MM.1S (cell line): ENCODE measurements at regions not wholly inside any gene's neighbourhood (a gene's known extent, or its start where the extent isn't known, plus 50 kb on each side); places are given as distances from the start of the nearest gene placed in this dataset.

Source experiments
- DNase-seq: peaks from one replicate; pipeline ENCODE4 v3.0.0-alpha.2; 2015
- H2AFZ ChIP-seq: fragments of 300-600 bp; sonication (generic); 2 replicates; pipeline ENCODE4 v1.6.0; 2016; ENCODE audit warnings: antibody characterized with exemption, low read length
- H3F3A ChIP-seq: fragments of 300-600 bp; sonication (generic); 2 replicates; pipeline ENCODE4 v1.6.1; 2016; ENCODE audit warnings: mild to moderate bottlenecking, antibody characterized with exemption, low read length, moderate library complexity, mixed read lengths; ENCODE audit not compliant: insufficient read depth
- H3K27ac ChIP-seq: fragments of 300-600 bp; sonication (generic); 2 replicates; pipeline ENCODE4 v1.5.1; 2016; ENCODE audit warnings: mild to moderate bottlenecking, low read length
- H3K27me3 ChIP-seq: fragments of 300-600 bp; sonication (generic); replicated peaks from 2 replicates; pipeline ENCODE4 v1.6.0; 2016; ENCODE audit warnings: low read length; ENCODE audit not compliant: insufficient read depth
- H3K36me3 ChIP-seq: fragments of 300-600 bp; sonication (generic); replicated peaks from 2 replicates; pipeline ENCODE4 v1.6.1; 2016; ENCODE audit warnings: mild to moderate bottlenecking, low read length, mixed read lengths; ENCODE audit not compliant: insufficient read depth
- H3K4me1 ChIP-seq: fragments of 300-600 bp; sonication (generic); 2 replicates; pipeline ENCODE4 v1.6.1; 2016; ENCODE audit warnings: low read length, mixed read lengths
- H3K4me2 ChIP-seq: fragments of 300-600 bp; sonication (generic); 2 replicates; pipeline ENCODE4 v1.6.0; 2016; ENCODE audit warnings: low read depth, low read length
- H3K4me3 ChIP-seq: fragments of 300-600 bp; sonication (generic); 2 replicates; pipeline ENCODE4 v1.5.1; 2016; ENCODE audit warnings: low read length, mixed read lengths
- H3K79me2 ChIP-seq: fragments of 300-600 bp; sonication (generic); 2 replicates; pipeline ENCODE4 v1.6.1; 2016; ENCODE audit warnings: mixed run types, low read length, mixed read lengths
- H3K9ac ChIP-seq: fragments of 300-600 bp; sonication (generic); 2 replicates; pipeline ENCODE4 v1.6.1; 2016; ENCODE audit warnings: low read length, mixed read lengths
- H3K9me2 ChIP-seq: fragments of 300-600 bp; sonication (generic); replicated peaks from 2 replicates; pipeline ENCODE4 v1.6.1; 2016; ENCODE audit warnings: mild to moderate bottlenecking, low read length, mixed read lengths; ENCODE audit not compliant: insufficient read depth
- H3K9me3 ChIP-seq: fragments of 300-600 bp; sonication (generic); replicated peaks from 2 replicates; pipeline ENCODE4 v1.6.1; 2016; ENCODE audit warnings: mild to moderate bottlenecking, low read length, mixed read lengths; ENCODE audit not compliant: insufficient read depth
- H4K20me1 ChIP-seq: fragments of 300-600 bp; sonication (generic); 2 replicates; pipeline ENCODE4 v1.6.1; 2016; ENCODE audit warnings: mild to moderate bottlenecking, low read length, moderate library complexity, mixed read lengths; ENCODE audit not compliant: insufficient read depth
- EZH2 ChIP-seq: fragments of 300-600 bp; sonication (generic); optimal IDR thresholded peaks from 2 replicates; pipeline ENCODE3; 2017; ENCODE audit warnings: low read depth, mild to moderate bottlenecking, antibody characterized with exemption, low read length, mixed read lengths
- EZH2phosphoT487 ChIP-seq: fragments of 300-600 bp; sonication (generic); IDR thresholded peaks from 2 replicates; pipeline ENCODE4 v1.6.1; 2018; ENCODE audit warnings: antibody characterized with exemption, low read length
- TF ChIP-seq, protein P1 (sequence below): fragments of 300-600 bp; sonication (generic); IDR thresholded peaks from 2 replicates; pipeline ENCODE4 v1.5.1; 2016; ENCODE audit warnings: antibody characterized with exemption, low read length, mixed read lengths

DNA sequence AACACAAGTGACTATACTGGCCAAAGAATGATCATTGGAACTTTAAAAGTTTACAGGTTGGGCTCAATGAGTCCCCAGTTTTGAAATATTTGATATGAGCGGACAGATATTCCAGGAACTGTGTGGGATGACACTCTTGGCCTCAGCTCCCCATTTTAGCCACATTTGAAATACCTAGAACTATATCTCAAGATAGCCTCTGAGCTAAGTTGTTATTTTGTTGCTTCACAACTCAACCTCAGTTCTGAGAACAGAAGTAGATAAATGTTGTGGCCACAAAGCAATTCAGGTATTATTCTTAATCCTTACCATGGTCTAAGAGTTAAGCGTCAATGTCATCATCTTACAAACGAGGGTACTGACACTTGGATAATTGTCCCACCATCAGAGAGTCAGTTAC, 172.2 kb upstream of the SETBP1 start:
- Histone ChIP-seq H3K9me3 (no peaks in the 10 kb centered on the region), H3K9me2 (no peaks in the 10 kb centered on the region), H3K4me3 (no peak overlapping the region), H3K4me2 (no peak overlapping the region), H3F3A (no peaks in the 10 kb centered on the region), H3K27ac (no peak overlapping the region), H4K20me1 (no peaks in the 10 kb centered on the region), H3K27me3 (no peaks in the 10 kb centered on the region), H3K36me3 (no peaks in the 10 kb centered on the region), H3K4me1 (no peaks in the 10 kb centered on the region), H3K79me2 (no peaks in the 10 kb centered on the region), H3K9ac (no peak overlapping the region), H2AFZ (no peak overlapping the region)
- no peak for DNase-seq
- TF ChIP-seq EZH2phosphoT487: no peak
- no peak for TF ChIP-seq EZH2
- TF ChIP-seq, protein P1, sequence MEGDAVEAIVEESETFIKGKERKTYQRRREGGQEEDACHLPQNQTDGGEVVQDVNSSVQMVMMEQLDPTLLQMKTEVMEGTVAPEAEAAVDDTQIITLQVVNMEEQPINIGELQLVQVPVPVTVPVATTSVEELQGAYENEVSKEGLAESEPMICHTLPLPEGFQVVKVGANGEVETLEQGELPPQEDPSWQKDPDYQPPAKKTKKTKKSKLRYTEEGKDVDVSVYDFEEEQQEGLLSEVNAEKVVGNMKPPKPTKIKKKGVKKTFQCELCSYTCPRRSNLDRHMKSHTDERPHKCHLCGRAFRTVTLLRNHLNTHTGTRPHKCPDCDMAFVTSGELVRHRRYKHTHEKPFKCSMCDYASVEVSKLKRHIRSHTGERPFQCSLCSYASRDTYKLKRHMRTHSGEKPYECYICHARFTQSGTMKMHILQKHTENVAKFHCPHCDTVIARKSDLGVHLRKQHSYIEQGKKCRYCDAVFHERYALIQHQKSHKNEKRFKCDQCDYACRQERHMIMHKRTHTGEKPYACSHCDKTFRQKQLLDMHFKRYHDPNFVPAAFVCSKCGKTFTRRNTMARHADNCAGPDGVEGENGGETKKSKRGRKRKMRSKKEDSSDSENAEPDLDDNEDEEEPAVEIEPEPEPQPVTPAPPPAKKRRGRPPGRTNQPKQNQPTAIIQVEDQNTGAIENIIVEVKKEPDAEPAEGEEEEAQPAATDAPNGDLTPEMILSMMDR: no peak

DNA sequence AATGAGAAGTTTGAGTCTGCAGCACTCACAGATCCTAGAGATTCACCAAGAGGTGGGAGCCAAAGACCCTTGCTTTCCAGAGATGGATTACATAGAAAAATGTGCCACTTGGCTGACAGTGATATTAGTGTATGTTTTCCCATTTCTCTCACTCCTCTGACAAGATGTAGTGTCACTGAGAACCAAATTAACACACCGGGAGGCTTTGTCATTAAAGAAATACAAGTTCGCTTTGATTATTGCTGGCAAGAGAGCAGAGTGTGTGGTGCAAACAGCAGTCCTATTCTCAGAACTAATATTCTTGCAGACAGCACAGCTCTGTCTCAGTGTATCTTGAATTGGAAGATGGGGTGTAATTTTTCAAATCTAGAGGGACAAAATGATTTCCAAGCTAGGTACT, 171.6 kb upstream of the SETBP1 start:
- Histone ChIP-seq H2AFZ (no peak overlapping the region), H3K36me3 (no peaks in the 10 kb centered on the region), H3K4me2 (no peak overlapping the region), H3F3A (no peaks in the 10 kb centered on the region), H3K27me3 (no peaks in the 10 kb centered on the region), H3K4me1 (no peaks in the 10 kb centered on the region), H3K9ac (no peak overlapping the region), H3K4me3 (no peak overlapping the region), H4K20me1 (no peaks in the 10 kb centered on the region), H3K27ac (no peak overlapping the region), H3K79me2 (no peaks in the 10 kb centered on the region), H3K9me2 (no peaks in the 10 kb centered on the region), H3K9me3 (no peaks in the 10 kb centered on the region)
- DNase-seq: no peak
- no peak for TF ChIP-seq EZH2
- TF ChIP-seq EZH2phosphoT487: no peak
- TF ChIP-seq, protein P1: no peak

DNA sequence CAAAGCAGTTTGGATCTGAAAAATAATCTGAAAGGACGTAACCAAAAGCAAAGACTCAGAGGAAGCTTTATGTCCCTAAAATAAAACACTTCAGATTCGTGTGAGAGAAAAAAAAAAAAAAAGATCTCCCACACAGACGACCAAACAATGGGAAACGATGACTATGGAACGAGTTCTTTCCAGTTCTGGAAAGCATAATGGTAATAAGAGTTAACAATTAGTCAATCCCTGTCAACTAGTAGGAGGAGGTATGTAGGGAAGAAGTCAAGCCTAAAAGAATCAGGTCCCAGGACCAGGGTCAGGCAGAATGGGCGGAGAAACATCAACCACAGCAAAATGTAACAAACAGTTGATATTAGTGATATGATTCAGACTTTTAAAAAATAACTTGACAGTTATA, 170.3 kb upstream of the SETBP1 start:
- Histone ChIP-seq H2AFZ (no peak overlapping the region), H3K9me3 (no peaks in the 10 kb centered on the region), H3K36me3 (no peaks in the 10 kb centered on the region), H3K79me2 (no peaks in the 10 kb centered on the region), H3K4me3 (no peak overlapping the region), H3K27ac (no peak overlapping the region), H3F3A (no peaks in the 10 kb centered on the region), H3K4me2 (no peak overlapping the region), H3K4me1 (no peaks in the 10 kb centered on the region), H3K27me3 (no peaks in the 10 kb centered on the region), H3K9ac (no peak overlapping the region), H3K9me2 (no peaks in the 10 kb centered on the region), H4K20me1 (no peaks in the 10 kb centered on the region)
- DNase-seq: no peak
- TF ChIP-seq EZH2phosphoT487 (no peak), EZH2 (no peak)
- TF ChIP-seq, protein P1: no peak
